HG03064 (cell line): ENCODE measurements at regions not wholly inside any gene's neighbourhood (a gene's known extent, or its start where the extent isn't known, plus 50 kb on each side); places are given as distances from the start of the nearest gene placed in this dataset.
"Not testable (repeated sequence)": the region's sequence is repeated elsewhere in the genome, so short reads cannot be mapped to it uniquely, and the experiment has no call there.

Experiments
- ATAC-seq: cut with Tn5 transposase; IDR thresholded peaks from one replicate; pipeline ENCODE4 v1.9.1; 2021; ENCODE audit warnings: low read depth; ENCODE audit not compliant: unreplicated experiment

DNA sequence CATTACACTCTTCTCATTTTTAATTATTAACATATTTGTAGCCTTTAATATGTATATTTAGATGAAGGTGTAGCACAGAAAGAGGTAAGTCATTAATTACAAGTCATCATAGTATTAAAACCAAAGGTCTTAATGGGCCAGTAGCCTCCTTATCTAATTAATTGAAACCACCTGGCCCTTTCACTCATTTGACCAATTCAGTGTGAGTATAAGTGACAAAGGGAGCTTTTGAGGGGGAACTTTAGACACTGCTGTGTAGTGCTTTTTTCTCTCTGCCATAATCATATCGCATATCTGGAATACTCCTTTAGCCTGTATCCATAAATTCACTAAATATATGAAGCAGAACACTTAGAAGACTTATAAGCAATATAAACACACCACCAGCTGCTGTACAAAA lies 562.9 kb upstream of the POT1 start:
- ATAC-seq: no peak

DNA sequence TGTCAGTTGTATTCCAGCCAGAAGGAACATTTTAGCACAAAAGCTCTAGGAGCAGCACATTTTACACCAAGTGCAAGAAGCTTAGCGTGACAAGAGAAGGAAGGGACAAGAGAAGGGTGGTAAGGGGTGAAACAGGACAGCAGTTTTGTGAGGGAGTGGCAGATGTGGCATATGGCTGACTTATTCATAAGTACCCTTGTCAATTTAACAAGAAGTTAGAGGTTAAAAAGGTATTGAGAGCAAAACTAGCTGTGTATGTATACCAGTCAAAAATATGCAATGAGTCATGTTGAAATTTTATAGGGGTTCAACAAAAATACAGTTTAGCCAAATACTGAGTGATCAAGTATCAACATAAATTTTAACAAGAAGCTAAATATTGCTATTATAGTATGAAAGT lies 561.5 kb upstream of the POT1 start:
- ATAC-seq: no peak

DNA sequence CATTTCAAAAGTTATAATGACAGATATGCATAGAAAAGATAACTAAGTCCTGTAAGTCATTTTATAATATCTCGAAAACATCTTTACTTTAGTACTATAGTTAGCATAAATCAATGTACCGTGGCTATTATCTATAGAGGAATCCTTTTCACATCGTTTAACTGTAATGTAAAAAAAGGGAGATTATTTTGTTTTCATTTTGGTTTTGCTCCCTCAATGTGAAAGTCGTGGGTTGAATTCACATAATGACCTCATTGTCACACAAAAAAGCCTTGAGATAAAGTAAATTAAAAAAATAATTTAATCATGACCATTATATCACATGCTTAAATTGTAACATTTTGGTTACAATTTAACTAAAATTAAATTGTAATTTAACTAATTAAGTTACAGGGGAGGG lies 560.5 kb upstream of the POT1 start:
- ATAC-seq: no peak

DNA sequence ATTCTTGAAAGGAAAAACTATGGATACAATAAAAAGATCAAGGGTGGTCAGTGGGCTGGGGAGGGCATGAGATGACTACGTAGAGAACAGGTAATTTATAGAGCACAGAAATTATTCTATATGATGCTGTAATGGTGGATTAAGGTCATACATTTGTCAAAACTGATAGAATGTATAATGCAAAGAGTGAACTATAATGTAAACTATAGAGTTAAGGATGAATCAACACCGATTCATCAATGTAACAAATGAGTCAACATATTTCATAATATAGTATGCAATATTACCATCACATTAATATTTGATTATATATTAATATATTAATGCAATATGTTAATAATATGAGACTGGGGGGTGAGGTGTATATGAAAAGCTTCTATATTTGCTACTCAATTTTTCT lies 555.6 kb upstream of the POT1 start:
- no peak for ATAC-seq

DNA sequence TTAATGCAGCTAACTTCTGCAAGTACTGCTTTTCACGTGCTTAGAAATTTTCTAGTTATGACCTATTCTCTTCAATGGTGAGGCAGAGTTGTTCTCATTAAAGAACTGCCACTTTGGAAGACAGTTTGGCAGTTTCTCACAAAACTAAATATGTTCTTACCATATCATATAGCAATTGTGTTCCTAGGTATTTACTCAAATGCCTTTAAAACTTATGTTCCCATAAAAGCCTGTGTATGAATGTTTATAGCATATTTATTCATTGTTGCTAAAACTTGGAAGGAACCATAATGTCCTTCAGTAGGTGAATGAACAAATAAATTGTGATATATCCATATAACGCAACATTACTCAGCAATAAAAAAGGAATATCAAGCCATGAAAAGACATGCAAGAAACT lies 555.1 kb upstream of the POT1 start:
- no peak for ATAC-seq

DNA sequence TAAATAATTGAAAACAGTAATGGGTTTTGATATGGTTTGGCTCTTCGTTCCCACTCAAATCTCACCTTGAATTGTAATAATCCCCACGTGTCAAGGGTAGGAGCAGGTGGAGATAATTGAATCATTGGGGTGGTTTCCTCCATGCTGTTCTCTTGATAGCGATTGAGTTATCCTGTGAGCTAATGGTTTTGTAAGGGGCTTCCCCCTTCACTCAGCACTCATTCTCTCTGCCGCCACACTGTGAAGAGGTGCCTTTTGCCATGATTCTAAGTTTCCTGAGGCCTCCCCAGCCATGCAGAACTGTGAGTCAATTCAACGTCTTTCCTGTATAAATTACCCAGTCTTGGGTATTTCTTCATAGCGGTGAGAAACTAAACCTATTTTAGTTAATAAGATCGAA lies 551.7 kb upstream of the POT1 start:
- no peak for ATAC-seq

DNA sequence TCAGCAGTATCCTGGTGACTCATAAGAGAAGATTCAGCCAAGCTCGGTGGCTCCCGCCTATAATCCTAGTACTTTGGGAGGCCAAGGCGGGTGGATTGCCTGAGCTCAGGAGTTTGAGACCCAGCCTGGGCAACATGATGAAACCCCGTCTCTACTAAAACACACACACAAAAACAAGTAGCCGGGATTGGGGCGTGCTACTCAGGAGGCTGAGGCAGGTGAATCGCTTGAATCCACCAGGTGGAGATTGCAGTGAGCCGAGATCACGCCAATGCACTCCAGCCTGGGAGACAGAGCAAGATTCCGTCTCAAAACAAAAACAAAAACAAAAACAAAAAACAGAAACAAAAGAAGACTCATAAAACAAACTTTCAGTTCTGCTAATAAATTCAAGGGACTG lies 551.1 kb upstream of the POT1 start:
- ATAC-seq: no peak

DNA sequence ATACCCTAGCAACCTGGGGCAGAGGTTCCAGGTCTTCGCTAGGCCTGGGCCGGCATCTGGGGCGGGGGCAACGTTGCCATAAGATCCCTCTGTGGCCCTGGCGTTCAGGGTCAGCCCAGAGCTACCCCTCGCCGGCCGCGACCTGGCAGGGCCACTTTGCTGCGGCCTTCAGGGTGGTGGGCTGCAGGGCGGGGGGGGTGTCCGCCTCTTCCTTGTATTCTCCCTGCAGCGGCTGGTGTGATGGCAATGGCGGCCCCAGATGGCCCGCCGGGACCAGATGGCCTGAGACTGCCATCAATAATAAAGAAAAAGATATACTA lies 539.2 kb upstream of the POT1 start:
- ATAC-seq: no peak

DNA sequence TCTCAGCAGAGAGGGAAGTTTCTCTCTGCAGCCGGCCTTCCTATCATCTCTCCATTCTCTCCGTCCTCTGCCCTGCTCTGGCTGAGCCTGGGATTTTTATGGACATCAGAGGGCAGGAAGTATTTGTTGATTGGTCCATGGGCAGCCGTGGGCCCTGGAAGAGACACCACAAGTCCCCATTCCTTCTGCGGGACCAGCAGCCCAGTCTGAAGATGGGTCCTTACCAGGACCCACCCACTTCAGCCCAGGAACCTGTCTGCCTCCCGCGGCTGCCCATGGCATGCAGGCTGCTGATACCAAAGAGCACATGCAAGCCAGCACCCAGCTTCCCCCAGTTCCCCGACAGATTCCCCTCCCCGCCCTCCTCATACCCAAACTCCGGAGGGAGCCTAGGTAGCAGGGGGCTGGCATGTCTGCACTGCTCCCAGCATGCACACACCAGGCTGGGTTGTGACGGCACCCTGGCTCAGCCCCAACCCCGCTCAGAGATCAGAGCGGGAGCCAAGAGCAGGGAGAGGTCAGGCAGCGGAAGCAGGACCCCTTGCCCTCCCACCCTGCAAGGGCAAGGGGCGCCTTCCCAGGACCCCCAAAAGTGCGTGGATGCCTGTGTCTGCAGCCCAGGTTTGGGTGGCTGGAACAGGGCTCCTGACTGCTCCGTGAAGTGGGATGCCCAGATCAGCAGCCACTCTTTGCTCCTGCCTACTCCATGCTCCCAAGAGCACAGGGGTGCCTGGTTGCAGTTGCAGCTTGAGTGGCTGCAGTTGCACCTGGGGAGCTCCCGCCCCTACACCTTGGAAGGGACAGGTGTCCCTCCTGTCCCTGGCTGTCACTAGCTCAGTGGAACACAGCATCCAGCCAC lies 538.6 kb upstream of the POT1 start:
- ATAC-seq: no peak

DNA sequence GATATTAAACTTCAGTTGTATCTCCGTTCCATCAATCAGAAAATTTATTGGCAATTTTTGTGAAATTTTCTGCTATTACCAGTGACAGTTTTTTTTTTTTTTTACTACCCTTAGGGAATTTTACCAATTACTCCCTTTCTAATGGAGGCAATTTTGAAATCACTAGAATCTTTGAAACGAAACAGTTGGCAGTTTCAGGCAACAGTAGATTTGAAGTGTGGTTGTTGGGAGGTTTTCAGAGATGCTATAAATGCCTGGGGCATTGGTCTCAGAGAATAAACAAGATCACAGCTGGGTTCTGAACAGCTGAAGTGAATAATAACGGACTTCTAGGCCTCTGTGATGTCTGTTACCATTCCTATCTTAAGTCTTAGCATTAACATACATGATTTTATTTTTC lies 535.9 kb upstream of the POT1 start:
- no peak for ATAC-seq

DNA sequence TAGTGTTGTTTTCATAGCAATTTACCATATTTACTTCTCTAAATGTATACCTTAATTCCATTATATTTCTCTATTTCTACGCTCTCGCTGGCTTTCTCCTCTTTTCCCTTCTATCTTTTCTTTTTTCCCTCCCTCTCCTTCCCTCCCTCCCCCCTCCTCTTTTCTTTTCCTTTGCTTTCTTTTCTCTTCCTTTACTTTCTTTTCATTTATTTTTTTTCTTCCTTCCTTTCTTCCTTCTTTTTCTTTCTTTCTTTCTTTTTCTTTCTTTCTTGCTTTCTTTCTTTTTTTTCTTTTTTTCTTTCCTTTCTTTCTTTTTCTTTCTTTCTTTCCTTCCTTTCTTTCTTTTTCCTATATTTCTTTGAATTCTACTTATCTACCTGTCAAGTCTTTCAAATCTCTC lies 533.0 kb upstream of the POT1 start:
- no peak for ATAC-seq

DNA sequence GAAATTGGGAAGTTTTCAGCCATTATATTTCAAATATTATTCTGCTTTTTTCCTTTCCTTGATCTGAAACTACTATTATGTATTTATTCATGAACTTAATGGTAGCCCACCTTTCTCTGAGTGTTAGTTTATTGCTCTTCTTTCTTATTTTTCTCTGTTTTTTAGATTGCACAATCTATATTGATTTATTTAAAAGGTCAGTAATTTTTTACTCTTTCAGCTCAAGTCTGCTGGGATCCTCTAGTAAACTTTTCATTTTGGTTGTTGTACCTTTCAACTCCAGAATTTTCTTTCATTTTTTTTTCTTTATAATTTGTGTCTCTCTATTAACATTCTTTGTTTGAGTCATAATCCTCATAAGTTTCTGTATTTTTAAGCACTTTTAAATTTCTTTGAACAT lies 529.4 kb upstream of the POT1 start:
- ATAC-seq: no peak

DNA sequence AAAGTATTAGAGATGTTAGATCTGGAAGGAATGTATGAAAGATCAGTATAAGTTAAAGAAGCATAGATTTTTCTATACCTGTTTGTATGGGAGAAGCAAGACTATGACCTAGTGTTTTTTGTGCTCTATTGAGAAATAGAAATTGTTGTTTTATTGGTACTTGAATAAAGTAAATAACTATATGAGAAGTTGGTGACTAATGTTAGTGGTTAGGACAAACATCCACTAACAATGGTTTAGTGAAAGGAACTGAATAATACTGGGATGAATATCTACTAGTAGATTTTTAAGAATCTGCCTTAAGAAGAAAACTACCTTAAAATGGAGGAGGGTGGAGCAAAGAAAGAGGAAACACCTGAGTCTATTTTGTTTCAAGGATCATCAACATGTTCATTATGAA lies 521.1 kb upstream of the POT1 start:
- ATAC-seq: no peak

DNA sequence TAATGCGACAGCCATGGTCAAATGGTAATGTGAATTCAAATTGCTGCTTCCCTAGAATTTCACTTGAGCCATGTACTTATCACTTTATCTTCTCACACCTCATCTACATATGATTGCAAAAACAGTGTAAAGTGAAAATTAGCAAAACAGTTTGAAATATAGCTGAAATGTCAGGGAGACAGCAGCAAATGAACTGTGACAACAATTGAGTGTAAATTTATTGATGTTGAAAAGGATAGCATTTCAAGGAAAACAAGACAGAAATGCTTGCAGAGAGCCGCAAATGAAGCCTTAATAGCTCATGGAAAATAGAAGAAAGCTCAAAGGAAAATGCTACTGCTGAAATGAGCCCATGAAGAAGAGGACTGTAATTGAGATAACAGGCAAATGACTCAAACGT lies 516.2 kb upstream of the POT1 start:
- no peak for ATAC-seq

DNA sequence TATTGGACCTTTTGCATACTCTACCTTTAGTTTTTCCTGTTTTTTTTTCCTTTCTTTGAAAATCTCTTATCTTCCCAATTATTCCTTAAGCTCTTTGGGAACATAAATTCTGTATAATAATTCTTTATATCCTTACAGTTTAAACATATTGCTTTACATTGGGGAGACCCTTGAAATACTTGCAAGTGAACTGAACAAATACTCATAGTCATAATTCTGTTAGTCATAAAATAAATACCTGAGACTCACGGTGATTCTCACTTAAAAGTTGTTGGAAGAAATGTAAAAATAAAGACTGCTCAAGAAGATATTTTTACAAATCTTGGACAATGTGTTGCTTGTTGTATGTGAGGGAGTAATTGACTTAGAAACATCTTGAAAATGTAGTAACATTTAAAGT lies 515.2 kb upstream of the POT1 start:
- no peak for ATAC-seq

DNA sequence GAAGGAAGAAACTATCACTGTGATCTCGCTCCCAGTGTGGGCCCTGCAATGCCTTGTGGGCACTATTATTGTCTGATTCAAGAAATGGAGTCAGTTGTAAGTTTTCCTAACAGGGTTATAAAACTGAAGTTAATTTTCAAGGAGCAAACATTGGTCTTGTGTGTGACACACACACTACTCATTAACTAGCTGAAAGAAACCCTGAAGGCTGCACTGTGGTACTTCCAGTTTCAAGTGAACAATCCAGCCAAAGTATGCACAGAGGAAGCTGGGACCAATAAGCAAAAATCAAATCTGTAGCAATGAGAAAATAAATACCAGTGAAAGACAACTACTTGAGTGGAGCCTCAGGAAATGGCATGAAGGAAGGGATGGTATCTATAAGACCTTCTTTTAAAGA lies 506.6 kb upstream of the POT1 start:
- ATAC-seq: no peak

DNA sequence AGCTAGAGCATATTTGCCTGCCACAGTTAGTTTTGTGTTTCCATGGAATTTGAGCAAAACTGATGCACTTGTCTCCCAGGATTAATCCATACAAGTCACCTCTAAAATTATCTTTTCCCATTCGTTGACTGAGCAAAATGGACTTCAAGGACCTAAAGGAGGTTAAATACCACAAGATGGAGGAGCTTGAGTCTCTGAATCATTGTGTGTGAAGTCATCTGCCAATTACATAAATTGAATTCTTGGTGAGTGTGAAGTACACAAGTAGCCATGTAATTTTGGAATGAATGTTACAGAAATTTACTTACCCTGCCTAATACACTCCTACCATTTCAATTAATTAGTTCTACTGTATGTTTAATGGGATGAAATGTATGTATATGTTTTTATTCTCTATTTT lies 501.7 kb upstream of the POT1 start:
- no peak for ATAC-seq

DNA sequence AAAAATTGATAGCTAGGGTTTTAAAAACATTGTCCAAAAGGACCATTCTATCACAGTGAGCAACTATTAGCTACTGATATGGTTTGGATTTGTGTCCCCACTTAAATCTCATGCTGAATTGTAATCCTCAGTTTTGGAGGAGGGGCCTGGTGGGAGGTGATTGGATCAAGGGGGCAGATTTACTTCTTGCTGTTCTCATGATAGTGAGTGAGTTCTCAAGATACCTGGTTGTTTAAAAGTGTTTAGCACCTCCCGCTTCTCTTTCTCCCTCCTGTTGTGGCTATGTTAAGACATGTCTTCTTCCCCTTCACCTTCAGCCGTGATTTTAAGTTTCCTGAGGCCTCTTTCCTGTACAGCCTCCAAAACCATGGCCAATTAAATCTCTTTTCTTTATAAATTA lies 500.4 kb upstream of the POT1 start:
- no peak for ATAC-seq

DNA sequence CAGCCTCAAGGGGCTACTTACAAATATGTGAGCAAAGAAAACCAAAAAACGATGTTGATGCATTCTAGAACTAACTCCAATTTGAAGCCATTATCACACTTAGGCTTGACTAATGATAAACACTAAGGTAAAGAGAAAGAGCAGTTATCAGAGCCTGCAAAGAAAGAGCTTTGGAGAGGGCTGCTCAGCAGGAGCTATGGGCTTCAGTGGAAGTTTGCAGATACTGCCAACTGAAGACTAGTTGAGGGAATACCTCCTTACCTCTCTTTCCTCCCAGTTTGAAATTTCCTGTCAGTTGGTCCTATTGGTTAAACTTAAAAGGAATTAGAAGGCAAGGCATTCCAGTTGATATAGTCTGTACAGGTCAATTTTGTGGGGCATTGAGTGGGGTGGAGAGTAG lies 498.1 kb upstream of the POT1 start:
- ATAC-seq: no peak

DNA sequence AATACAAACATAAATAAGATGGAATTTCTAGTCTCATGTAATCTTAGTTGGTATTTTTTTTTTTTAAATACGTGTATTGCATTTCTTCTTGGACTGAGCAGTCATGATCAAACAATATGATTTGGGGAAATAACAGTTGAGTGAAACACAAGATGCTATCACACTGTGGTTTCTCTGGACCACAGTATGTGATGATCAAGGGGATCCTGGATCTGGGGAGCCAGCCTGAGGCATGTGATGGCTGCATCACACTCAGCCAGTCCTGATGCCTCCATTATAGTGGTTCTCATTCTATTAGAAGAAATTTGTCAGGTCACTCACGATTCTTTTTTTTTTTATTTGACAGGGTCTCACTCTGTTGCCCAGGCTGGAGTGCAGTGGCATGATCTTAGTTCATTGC lies 495.9 kb upstream of the POT1 start:
- ATAC-seq: no peak

DNA sequence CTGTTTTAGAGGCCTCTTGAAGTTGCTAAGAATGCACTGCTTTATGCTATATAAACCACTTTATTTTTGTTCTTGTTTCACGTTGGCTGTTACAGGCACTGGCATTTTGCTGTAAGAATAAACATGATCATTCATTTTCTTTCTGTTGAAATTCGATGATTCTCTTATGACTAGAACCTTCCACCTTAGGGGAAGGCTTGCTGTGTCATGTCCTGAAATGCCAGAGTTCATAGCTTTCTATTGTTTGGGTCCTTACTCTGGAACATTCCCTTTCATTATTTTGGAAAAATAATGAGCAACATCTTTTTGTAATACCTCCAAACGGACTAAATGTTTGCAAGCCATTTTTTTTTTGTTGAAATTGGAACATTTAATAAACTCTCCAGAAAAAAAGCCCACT lies 495.1 kb upstream of the POT1 start:
- no peak for ATAC-seq

DNA sequence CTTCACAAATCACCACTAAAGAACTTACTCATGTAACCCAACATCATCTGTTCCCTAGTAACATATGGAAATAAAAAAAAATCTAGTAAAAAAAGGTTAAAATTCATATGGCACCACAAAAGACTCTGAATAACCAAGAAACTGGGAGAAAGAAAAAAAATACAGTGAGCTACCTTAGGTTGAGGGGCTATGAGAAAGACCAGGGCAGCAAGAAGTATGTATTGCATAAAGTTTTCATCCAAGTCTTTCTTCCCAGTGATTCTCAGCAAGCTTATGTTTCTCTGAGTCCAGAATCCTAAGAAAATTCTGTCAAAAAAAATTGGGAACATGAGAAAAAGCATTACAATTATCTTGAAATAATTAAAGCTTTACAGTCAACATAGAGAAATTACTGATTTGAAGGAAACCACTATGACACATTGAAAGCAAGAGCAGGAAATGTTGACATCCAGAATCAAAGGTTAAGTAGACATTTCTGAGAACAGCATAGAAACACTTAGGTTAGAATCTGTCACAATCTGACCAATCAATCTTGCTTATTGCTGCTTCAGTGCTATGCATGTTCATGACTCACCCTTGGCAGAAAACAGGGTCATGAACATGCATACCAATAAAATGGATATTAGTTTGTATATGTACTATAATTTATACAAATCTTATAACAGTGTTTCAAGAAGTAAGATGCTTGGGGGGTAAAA lies 494.0 kb upstream of the POT1 start:
- no peak for ATAC-seq

DNA sequence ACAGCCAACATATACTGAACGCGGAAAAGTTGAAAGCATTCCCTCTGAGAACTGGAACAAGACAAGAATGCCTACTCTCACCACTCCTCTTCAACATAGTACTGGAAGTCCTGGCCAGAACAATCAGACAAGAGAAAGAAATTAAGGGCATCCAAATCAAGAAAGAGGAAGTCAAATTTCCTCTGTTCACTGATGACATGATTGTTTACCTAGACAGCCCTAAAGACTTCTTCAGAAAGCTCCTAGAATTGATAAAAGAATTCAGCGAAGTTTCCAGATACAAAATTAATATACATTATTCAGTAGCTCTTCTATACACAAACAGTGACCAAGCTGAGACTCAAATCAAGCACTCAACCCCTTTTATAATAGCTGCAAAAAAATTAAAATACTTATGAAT lies 491.8 kb upstream of the POT1 start:
- ATAC-seq: not testable (repeated sequence)
